ENCODE measurements at regions not wholly inside any gene's neighbourhood (a gene's known extent, or its start where the extent isn't known, plus 50 kb on each side); places are given as distances from the start of the nearest gene placed in this dataset.

DNA sequence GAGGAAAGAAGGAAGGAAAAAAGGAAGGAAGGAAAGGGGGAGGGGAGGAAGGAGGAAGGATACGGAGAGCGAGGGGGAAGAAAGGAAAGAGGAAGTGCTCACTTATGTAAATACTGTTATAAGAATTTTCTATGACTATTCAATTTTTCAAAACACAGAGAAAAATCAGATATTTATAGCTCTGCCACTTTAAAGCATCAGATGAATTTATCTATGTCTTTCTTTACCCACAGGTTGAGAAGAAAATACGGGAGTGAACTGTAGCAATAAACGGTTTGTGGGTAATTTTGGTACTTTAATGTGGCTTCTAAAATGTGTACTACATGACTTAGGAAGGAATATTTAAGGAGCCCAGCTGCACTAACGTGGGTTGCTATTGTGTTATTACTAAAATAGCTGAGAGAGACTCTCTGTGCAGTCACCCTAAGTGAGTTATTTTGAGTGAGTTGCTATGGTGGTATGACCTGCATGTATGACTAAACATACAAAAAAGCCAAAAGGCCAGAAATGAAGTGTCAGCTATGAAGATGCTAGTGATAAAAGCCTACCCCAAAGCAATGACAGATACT is 225.5 kb downstream of the SOD2 start:
- TF ChIP-seq CTCF (conservative IDR thresholded peaks at IDR 0.05; ENCODE audit: low read length) (no peak), EZH2phosphoT487 (IDR thresholded peaks at IDR 0.05; ENCODE audit: borderline replicate concordance, low read depth, low read length) (no peak)

All from OCI-LY7 (cell line).